Body of pancreas (tissue), 4 donors: ENCODE measurements at regions not wholly inside any gene's neighbourhood (a gene's known extent, or its start where the extent isn't known, plus 50 kb on each side); places are given as distances from the start of the nearest gene placed in this dataset.
A peak's percentile ranks its signal among the peaks of the same experiment; 100 is the strongest.

Source experiments
- ATAC-seq: fragments of 150-250 bp; one replicate; pipeline ENCODE4 v1.9.1; 2016
- DNase-seq, 4 donors: peaks; one replicate each; pipeline ENCODE4 v3.0.0-alpha.2; 2019
- H3K27ac ChIP-seq, 4 donors: fragments of 200-600 bp; sonication (generic); 1 replicate in 3 of 4; 2 replicates in 1 of 4; pipeline versions ENCODE4 v1.5.1 to v1.6.1; 2016 to 2019; ENCODE audit warnings: mild to moderate bottlenecking in 1 of 4, mixed read lengths in 1 of 4, moderate library complexity in 1 of 4
- H3K27me3 ChIP-seq, 2 donors: fragments of 200-600 bp; sonication (generic); one replicate each; pipeline ENCODE4 v1.6.0; 2016; ENCODE audit warnings: mild to moderate bottlenecking in 1 of 2
- H3K36me3 ChIP-seq, 2 donors: fragments of 200-600 bp; sonication (generic); replicated peaks in 1 of 2; 2 replicates each; pipeline ENCODE4 v1.5.1; 2016; ENCODE audit warnings: low read depth in 2 of 2; ENCODE audit not compliant: insufficient read depth in 1 of 2
- H3K4me1 ChIP-seq: fragments of 200-600 bp; sonication (generic); one replicate; pipeline ENCODE4 v1.6.0; 2016
- H3K4me3 ChIP-seq, 2 donors: fragments of 200-600 bp; sonication (generic); 1 replicate in 1 of 2; 2 replicates in 1 of 2; pipeline ENCODE4 v1.5.1; 2016 to 2019
- H3K9me3 ChIP-seq, 3 donors: fragments of 200-600 bp; sonication (generic); 1 replicate in 2 of 3; 2 replicates in 1 of 3; pipeline ENCODE4 v1.5.1; 2016
- POLR2A ChIP-seq, 3 donors: fragments of 450-650 bp; IDR thresholded peaks; one replicate each; pipeline ENCODE4 v1.6.1; 2016; ENCODE audit warnings: antibody characterized with exemption in 3 of 3, mild to moderate bottlenecking in 2 of 3
- whole genome bisulfite sequencing, 2 donors: methylation state at CpG; one replicate each; pipeline ENCODE4 v1.1.5; 2017; 5-methylcytosine and 5-hydroxymethylcytosine counted together
- intact Hi-C: fragments of 100-400 bp; cut with DNase I; formaldehyde crosslinking; loops from one replicate; pipeline ENCODE4 v1.15.1; 2023
- TF ChIP-seq, protein P1 (sequence below), 7 experiments: fragments of 450-650 bp in 4 of 7; fragments of 200-600 bp in 3 of 7; sonication (generic) in 3 of 7; IDR thresholded peaks; one replicate each; pipeline ENCODE4 v1.5.1; 2016 to 2019; ENCODE audit warnings: antibody characterized with exemption in 7 of 7

DNA sequence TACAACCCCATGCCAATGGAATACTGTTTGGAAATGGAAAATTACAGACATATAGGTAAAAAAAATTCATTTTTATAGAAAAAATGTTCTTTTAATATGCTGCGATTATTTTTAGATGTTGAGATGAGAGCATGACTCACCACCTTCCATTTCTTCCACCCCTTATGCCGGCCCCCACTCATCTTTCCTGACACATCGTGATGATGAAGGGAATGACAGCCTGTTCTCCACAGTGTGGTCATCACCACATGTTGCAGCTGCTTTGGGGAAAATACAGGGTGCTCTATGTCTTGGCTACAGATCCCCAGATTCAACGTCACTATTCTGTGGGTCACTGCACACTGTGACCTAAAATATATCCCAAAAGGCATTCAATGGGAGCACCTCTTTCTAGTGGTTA, 916.2 kb downstream of the METTL15 start:
- no peak overlapping the region for H3K4me3 ChIP-seq
- no peak overlapping the region for H3K27ac ChIP-seq
- 74 to 75% methylated on average over 4 of the region's 4 CpGs for WGBS, 2 donors
- intact Hi-C loops: no loop called here
- H3K9me3 ChIP-seq: no peaks in the 10 kb centered on the region
- TF ChIP-seq, protein P1, sequence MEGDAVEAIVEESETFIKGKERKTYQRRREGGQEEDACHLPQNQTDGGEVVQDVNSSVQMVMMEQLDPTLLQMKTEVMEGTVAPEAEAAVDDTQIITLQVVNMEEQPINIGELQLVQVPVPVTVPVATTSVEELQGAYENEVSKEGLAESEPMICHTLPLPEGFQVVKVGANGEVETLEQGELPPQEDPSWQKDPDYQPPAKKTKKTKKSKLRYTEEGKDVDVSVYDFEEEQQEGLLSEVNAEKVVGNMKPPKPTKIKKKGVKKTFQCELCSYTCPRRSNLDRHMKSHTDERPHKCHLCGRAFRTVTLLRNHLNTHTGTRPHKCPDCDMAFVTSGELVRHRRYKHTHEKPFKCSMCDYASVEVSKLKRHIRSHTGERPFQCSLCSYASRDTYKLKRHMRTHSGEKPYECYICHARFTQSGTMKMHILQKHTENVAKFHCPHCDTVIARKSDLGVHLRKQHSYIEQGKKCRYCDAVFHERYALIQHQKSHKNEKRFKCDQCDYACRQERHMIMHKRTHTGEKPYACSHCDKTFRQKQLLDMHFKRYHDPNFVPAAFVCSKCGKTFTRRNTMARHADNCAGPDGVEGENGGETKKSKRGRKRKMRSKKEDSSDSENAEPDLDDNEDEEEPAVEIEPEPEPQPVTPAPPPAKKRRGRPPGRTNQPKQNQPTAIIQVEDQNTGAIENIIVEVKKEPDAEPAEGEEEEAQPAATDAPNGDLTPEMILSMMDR (IDR thresholded peaks at IDR 0.05): no peak
- no peak for TF ChIP-seq POLR2A (IDR thresholded peaks at IDR 0.05)
- no peaks in the 10 kb centered on the region for H3K36me3 ChIP-seq
- DNase-seq (no peak), ATAC-seq (no peak)
- no peaks in the 10 kb centered on the region for H3K27me3 ChIP-seq
- H3K4me1 ChIP-seq: no peaks in the 10 kb centered on the region

DNA sequence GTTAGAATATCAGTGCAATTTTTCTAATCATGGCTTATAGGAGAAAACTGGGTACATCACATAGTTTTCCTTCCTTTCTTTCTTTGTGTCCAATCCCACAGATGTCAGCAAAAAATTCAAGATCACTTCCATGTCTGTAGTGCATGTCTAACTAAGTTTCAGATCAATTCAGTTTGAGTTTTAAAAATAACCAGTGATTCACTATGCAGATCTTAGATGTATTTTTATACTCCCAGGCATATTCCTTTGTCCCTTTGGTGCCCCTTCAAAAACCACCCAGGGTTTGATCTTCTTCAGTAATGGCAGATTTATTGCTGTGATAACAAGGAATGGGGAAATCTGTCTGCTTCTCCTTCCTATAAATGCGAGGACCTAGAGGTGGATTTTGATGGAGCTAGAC, 915.6 kb downstream of the METTL15 start:
- Histone ChIP-seq H3K4me3 (no peak overlapping the region), H3K36me3 (no peaks in the 10 kb centered on the region), H3K27ac (no peak overlapping the region), H3K9me3 (no peaks in the 10 kb centered on the region), H3K4me1 (no peaks in the 10 kb centered on the region), H3K27me3 (no peaks in the 10 kb centered on the region)
- ATAC-seq (no peak), DNase-seq (no peak)
- 80 to 81% methylated on average over 1 of the region's 1 CpG for WGBS, 2 donors
- intact Hi-C loops: no loop called here
- no peak for TF ChIP-seq POLR2A (IDR thresholded peaks at IDR 0.05)
- TF ChIP-seq, protein P1 (IDR thresholded peaks at IDR 0.05): no peak

DNA sequence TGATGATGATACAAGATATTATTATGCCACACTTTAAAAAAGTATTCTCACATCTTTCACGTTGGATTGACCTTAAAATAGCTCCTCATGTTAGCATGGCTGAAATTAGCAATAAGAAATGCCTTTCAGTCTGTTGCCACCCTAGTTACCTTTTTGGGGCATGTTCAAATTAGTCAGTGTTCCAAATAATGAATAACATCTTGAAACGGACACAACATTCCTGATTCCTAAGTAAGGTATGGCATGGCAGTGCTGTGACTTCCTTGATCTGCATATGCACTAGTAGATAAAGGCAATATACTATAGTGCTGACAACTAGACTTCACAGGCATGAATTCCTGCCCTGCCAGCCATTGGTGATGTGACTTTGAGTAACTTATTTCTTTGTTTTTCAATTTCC, 914.5 kb downstream of the METTL15 start:
- TF ChIP-seq, protein P1 (IDR thresholded peaks at IDR 0.05): no peak
- TF ChIP-seq POLR2A (IDR thresholded peaks at IDR 0.05): no peak
- no peak for DNase-seq
- no peaks in the 10 kb centered on the region for H3K9me3 ChIP-seq
- H3K4me3 ChIP-seq: no peak overlapping the region
- no peak for ATAC-seq
- no peaks in the 10 kb centered on the region for H3K4me1 ChIP-seq
- no peak overlapping the region for H3K27ac ChIP-seq
- intact Hi-C loops: no loop called here
- 40 to 46% methylated on average over 2 of the region's 2 CpGs for WGBS, 2 donors
- no peaks in the 10 kb centered on the region for H3K27me3 ChIP-seq
- no peaks in the 10 kb centered on the region for H3K36me3 ChIP-seq

DNA sequence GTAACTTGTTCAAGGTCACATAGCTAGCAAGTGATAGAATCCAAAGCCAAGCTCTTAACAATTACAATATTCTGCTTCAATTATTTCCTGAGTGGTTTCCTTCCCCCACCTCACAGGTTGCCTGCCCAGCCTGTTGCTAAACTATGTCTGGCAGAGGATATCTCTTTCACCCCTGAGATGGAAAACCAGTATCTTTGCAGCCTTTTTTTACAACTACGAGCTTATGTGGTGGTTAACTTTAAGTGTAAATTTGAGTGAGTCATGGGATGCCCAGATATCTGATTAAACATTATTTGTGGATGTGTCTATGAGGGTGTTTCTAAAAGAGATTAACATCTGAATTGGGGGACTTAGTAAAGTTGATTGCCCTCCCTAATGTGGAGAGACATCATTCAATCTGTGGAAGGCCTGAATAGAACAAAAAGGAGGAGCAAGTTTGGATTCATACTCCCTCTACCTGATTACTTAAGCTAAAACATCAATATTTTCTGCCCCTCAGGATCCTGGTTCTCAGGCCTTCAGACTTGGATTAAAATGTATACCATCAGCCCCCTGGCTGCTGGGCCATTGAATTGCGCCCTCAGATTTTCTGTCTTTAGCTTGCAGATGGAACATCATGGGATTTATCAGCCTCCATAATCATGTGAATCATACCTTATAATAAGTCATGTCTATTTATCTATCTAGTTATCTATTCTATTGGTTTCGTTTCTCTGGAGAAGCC, 911.9 kb downstream of the METTL15 start:
- Histone ChIP-seq H3K36me3 (no peaks in the 10 kb centered on the region), H3K9me3 (no peaks in the 10 kb centered on the region), H3K4me3 (no peak overlapping the region), H3K27ac (no peak overlapping the region), H3K27me3 (no peaks in the 10 kb centered on the region), H3K4me1 (no peaks in the 10 kb centered on the region)
- ATAC-seq (no peak), DNase-seq (peak in 1 of 4 donors; percentile 15)
- intact Hi-C loops: no loop called here
- 55 to 61% methylated on average over 3 of the region's 3 CpGs for WGBS, 2 donors
- TF ChIP-seq, protein P1 (IDR thresholded peaks at IDR 0.05): peak in 6 of 7 experiments; percentile 15 to 49 (median 30)
- no peak for TF ChIP-seq POLR2A (IDR thresholded peaks at IDR 0.05)

DNA sequence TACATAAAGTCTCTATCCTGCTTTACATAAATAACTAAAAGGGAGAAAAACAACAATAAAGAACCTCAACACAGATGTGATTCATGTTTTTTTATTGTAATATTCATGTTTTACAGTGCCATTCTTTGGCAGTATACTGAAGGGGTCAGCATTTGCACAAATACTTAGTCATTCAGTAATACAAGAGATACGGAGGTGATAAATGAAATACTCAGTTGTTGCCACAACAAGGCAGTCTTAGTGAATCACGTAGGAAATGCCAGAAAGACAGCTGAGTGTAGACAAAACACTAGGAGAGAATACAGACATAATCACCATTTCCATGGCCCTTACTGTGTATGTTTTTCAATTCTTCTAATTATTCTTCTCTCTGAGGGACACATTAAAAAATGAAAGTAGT, 910.4 kb downstream of the METTL15 start:
- TF ChIP-seq, protein P1 (IDR thresholded peaks at IDR 0.05): no peak
- TF ChIP-seq POLR2A (IDR thresholded peaks at IDR 0.05): no peak
- no peak for ATAC-seq
- no peaks in the 10 kb centered on the region for H3K36me3 ChIP-seq

More for the DNA sequence above, 910.4 kb downstream of the METTL15 start:
- Histone ChIP-seq H3K27me3 (no peaks in the 10 kb centered on the region), H3K4me3 (no peak overlapping the region), H3K4me1 (no peaks in the 10 kb centered on the region), H3K27ac (no peak overlapping the region), H3K9me3 (no peaks in the 10 kb centered on the region)
- intact Hi-C loops: no loop called here
- 24 to 31% methylated on average over 2 of the region's 2 CpGs for WGBS, 2 donors
- no peak for DNase-seq
